Nephron (organoid): ENCODE measurements at regions not wholly inside any gene's neighbourhood (a gene's known extent, or its start where the extent isn't known, plus 50 kb on each side); places are given as distances from the start of the nearest gene placed in this dataset.
"Not testable (repeated sequence)": the region's sequence is repeated elsewhere in the genome, so short reads cannot be mapped to it uniquely, and the experiment has no call there.

Experiments used
- H3K27ac Mint-ChIP-seq, 3 experiments: 2 replicates each; pipeline ENCODE4 v1.8.0; 2020; ENCODE audit warnings: mixed read lengths in 3 of 3, mild to moderate bottlenecking in 2 of 3, moderate library complexity in 1 of 3
- H3K27me3 Mint-ChIP-seq: 2 replicates; pipeline ENCODE4 v1.8.0; 2021; ENCODE audit warnings: low read depth, mild to moderate bottlenecking, moderate library complexity, mixed read lengths
- H3K36me3 Mint-ChIP-seq: 2 replicates; pipeline ENCODE4 v1.8.0; 2020; ENCODE audit warnings: low read depth, mixed read lengths
- H3K4me1 Mint-ChIP-seq: 2 replicates; pipeline ENCODE4 v1.8.0; 2020; ENCODE audit warnings: mixed read lengths
- H3K4me3 Mint-ChIP-seq, 3 experiments: 2 replicates each; pipeline ENCODE4 v1.8.0; 2020; ENCODE audit warnings: mild to moderate bottlenecking in 3 of 3, mixed read lengths in 3 of 3, moderate library complexity in 2 of 3
- H3K9me3 Mint-ChIP-seq: 2 replicates; pipeline ENCODE4 v1.8.0; 2020; ENCODE audit warnings: mixed read lengths
- TF ChIP-seq, protein P1 (sequence below), 3 experiments: fragments of 200-600 bp; sonication (generic); IDR thresholded peaks; one replicate each; pipeline ENCODE4 v1.5.0; 2021; ENCODE audit warnings: antibody characterized with exemption in 3 of 3; ENCODE audit not compliant: unreplicated experiment in 3 of 3

- TF ChIP-seq, protein P1, sequence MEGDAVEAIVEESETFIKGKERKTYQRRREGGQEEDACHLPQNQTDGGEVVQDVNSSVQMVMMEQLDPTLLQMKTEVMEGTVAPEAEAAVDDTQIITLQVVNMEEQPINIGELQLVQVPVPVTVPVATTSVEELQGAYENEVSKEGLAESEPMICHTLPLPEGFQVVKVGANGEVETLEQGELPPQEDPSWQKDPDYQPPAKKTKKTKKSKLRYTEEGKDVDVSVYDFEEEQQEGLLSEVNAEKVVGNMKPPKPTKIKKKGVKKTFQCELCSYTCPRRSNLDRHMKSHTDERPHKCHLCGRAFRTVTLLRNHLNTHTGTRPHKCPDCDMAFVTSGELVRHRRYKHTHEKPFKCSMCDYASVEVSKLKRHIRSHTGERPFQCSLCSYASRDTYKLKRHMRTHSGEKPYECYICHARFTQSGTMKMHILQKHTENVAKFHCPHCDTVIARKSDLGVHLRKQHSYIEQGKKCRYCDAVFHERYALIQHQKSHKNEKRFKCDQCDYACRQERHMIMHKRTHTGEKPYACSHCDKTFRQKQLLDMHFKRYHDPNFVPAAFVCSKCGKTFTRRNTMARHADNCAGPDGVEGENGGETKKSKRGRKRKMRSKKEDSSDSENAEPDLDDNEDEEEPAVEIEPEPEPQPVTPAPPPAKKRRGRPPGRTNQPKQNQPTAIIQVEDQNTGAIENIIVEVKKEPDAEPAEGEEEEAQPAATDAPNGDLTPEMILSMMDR (IDR thresholded peaks at IDR 0.05; ENCODE audit: unreplicated experiment in 3 of 3), result no peak
- no peaks in the 10 kb centered on the region for H3K9me3 Mint-ChIP-seq
- peaks cover 14% of the 10 kb centered on the region for H3K4me1 Mint-ChIP-seq
- H3K36me3 Mint-ChIP-seq, result peaks cover 17% of the 10 kb centered on the region
- H3K27ac Mint-ChIP-seq, result peak overlapping the region in 2 of 3 experiments; percentile 91 to 95
- H3K4me3 Mint-ChIP-seq, result peak overlapping the region; percentile 83 to 96 (median 88)
- no peaks in the 10 kb centered on the region for H3K27me3 Mint-ChIP-seq
Measured at GRCh38 chr7:67301667-67302066, 305.0 kb downstream of the TYW1 start.

- H3K27me3 Mint-ChIP-seq, result no peaks in the 10 kb centered on the region
- TF ChIP-seq, protein P1 (IDR thresholded peaks at IDR 0.05; ENCODE audit: unreplicated experiment in 3 of 3), result peak; percentile 25 to 40 (median 34)
- peaks cover 14% of the 10 kb centered on the region for H3K4me1 Mint-ChIP-seq
- H3K4me3 Mint-ChIP-seq, result peak overlapping the region; percentile 83 to 96 (median 88)
- H3K36me3 Mint-ChIP-seq, result peaks cover 18% of the 10 kb centered on the region
- H3K27ac Mint-ChIP-seq, result peak overlapping the region; percentile 91 to 95 (median 92)
- H3K9me3 Mint-ChIP-seq, result no peaks in the 10 kb centered on the region
Measured at GRCh38 chr7:67302113-67303039, 305.7 kb downstream of the TYW1 start.

- Mint-ChIP-seq H3K27ac (peak overlapping the region in 1 of 3 experiments; percentile 74), H3K4me3 (peak overlapping the region; percentile 79 to 86 (median 80)), H3K4me1 (peaks cover 14% of the 10 kb centered on the region), H3K36me3 (peaks cover 26% of the 10 kb centered on the region)
- not testable (repeated sequence) for H3K9me3 Mint-ChIP-seq, H3K27me3 Mint-ChIP-seq
Measured at GRCh38 chr7:67304846-67305245, 308.2 kb downstream of the TYW1 start.

DNA sequence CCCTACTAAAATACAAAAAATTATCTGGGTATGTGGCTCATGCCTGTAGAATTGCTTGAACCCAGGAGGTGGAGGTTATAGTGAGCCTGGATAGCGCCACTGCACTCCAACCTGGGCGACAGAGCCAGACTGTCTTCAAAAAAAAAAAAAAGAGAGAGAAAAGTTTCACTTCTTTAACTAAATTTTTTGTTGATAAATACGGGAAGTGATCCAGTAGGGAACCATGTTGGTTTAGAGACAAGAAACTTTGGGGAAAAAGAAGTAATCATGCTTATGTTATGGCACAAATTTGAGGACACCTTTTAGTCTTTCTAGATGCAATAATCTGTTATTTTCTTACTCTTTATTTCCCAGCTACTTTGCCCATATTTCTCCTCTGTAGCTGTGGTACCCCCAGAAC lies 309.7 kb downstream of the TYW1 start:
- H3K27me3 Mint-ChIP-seq, result no peaks in the 10 kb centered on the region
- TF ChIP-seq, protein P1 (IDR thresholded peaks at IDR 0.05; ENCODE audit: unreplicated experiment in 3 of 3), result no peak
- peaks cover 40% of the 10 kb centered on the region for H3K36me3 Mint-ChIP-seq
- H3K9me3 Mint-ChIP-seq, result no peaks in the 10 kb centered on the region
- H3K4me1 Mint-ChIP-seq, result peaks cover 9% of the 10 kb centered on the region
- H3K27ac Mint-ChIP-seq, result no peak overlapping the region
- H3K4me3 Mint-ChIP-seq, result peak overlapping the region in 1 of 3 experiments; percentile 29

DNA sequence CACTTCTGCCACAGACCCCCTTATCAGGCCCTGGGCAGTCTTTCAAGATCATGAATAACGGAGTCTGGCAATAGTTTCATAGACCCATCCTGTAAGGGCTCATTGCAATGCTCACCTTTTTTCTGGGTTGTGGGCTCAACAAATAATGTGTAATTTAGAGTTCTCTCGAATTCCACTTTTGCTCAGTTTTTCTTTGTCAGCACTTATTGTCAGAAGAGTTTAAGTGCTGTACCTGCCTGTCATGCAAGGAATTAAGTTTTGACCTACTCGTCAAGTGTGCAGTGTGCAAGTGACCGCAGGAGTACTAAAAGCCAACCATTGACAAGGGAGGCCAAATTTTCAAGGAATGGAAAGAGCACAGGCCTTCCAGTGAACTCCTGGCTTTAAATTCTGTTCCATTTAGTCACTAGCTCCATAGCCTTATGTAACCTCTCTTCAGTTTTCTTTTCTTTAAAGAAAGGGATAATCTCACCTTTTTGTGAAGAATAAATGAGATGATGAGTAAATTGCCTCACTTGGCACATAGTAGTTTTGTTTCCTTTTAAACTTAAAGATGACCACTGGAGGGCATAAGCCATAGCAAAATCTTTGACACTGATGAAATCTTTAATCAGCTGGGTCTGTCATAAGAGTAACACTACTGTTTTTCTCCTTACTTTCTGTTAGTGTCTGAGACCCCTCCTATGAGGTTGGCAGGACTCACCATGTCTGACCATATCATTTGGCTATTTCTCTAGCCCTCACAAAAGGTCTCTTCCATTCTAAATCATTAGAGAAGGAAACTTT lies 313.3 kb downstream of the TYW1 start:
- Mint-ChIP-seq H3K27ac (no peak overlapping the region), H3K9me3 (no peaks in the 10 kb centered on the region), H3K4me3 (no peak overlapping the region), H3K4me1 (peaks cover 4% of the 10 kb centered on the region), H3K27me3 (no peaks in the 10 kb centered on the region), H3K36me3 (peaks cover 64% of the 10 kb centered on the region)
- TF ChIP-seq, protein P1 (IDR thresholded peaks at IDR 0.05; ENCODE audit: unreplicated experiment in 3 of 3), result no peak

GRCh38 chr7:67311901-67312300 lies 315.3 kb downstream of the TYW1 start:
- Mint-ChIP-seq H3K36me3 (peaks cover 65% of the 10 kb centered on the region), H3K27me3 (no peaks in the 10 kb centered on the region), H3K4me1 (no peaks in the 10 kb centered on the region), H3K4me3 (no peak overlapping the region), H3K27ac (no peak overlapping the region), H3K9me3 (no peaks in the 10 kb centered on the region)
- TF ChIP-seq, protein P1 (IDR thresholded peaks at IDR 0.05; ENCODE audit: unreplicated experiment in 3 of 3), result no peak
